HepG2 (cell line): ENCODE measurements at regions not wholly inside any gene's neighbourhood (a gene's known extent, or its start where the extent isn't known, plus 50 kb on each side); places are given as distances from the start of the nearest gene placed in this dataset.

Experiments
- ATAC-seq: fragments of 200-7000 bp; cut with Tn5 transposase; 3 replicates; pipeline ENCODE4 v1.9.1; 2020; ENCODE audit warnings: mild to moderate bottlenecking, moderate library complexity
- BruUV-seq: library from RNA; stranded (reverse); fragments of 400-500 nt; replicated peaks from 2 replicates; lab custom pipeline; 2021; lab: Mats Ljungman, UMichigan
- CTCF ChIA-PET: fragments of 300-600 bp; formaldehyde crosslinking; extraction: SDS; loops from one replicate; lab custom pipeline; 2021; ENCODE audit warnings: low total read pairs, inconsistent platforms, low intra/inter-chr PET ratio; lab: Yijun Ruan, JAX
- POLR2A ChIA-PET: fragments of 350-600 bp; sonication (Branson Sonifier 250); formaldehyde crosslinking; loops from one replicate; lab custom pipeline; 2020; ENCODE audit warnings: antibody characterized with exemption, inconsistent platforms; lab: Yijun Ruan, JAX
- DNase-seq: peaks from one replicate; pipeline ENCODE4 v3.0.0-alpha.2; 2015; ENCODE audit warnings: low spot score
- FAIRE-seq: peaks from 3 replicates; lab custom pipeline; 2011; peaks lifted over from hg19 to GRCh38; lab: Jason Lieb, UNC
- H2AFZ ChIP-seq: one replicate; pipeline ENCODE4 v1.6.1; 2011; ENCODE audit warnings: low read length, inconsistent platforms
- H3K27ac ChIP-seq: fragments of 300-600 bp; 3 replicates; pipeline ENCODE4 v1.8.0; 2011; ENCODE audit warnings: mixed run types, mild to moderate bottlenecking, mixed read lengths, low read length, inconsistent platforms; ENCODE audit not compliant: insufficient read depth; ENCODE audit errors: extremely low read length
- H3K27me3 ChIP-seq, 2 experiments: fragments of 200-600 bp in 1 of 2; 2 replicates in 1 of 2; 3 replicates in 1 of 2; pipeline versions ENCODE4 v1.6.0 to v1.8.0; 2011; ENCODE audit warnings: low read length in 2 of 2, mild to moderate bottlenecking in 2 of 2, moderate library complexity in 2 of 2, inconsistent platforms in 1 of 2; ENCODE audit not compliant: insufficient read depth in 2 of 2, control insufficient read depth in 1 of 2
- H3K36me3 ChIP-seq, 2 experiments: fragments of 200-600 bp in 1 of 2; replicated peaks in 1 of 2; 2 replicates in 1 of 2; 3 replicates in 1 of 2; pipeline versions ENCODE4 v1.5.1 to v1.8.0; 2011; ENCODE audit warnings: low read length in 2 of 2, inconsistent platforms in 1 of 2; ENCODE audit not compliant: insufficient read depth in 2 of 2, control insufficient read depth in 1 of 2
- H3K4me1 ChIP-seq: 2 replicates; pipeline ENCODE4 v1.5.1; 2012; ENCODE audit warnings: low read length, inconsistent platforms; ENCODE audit not compliant: insufficient read depth
- H3K4me2 ChIP-seq: 2 replicates; pipeline ENCODE4 v1.6.0; 2011; ENCODE audit warnings: low read depth, low read length, inconsistent platforms
- H3K4me3 ChIP-seq, 3 experiments: fragments of 200-600 bp in 1 of 3; sonication (generic), shearing (Covaris generic) in 1 of 3; replicated peaks in 1 of 3; 2 replicates each; pipeline ENCODE4 v1.5.1; 2011 to 2016; ENCODE audit warnings: low read length in 3 of 3, inconsistent platforms in 2 of 3, low read depth in 2 of 3, mild to moderate bottlenecking in 2 of 3, control low read depth in 1 of 3, mixed read lengths in 1 of 3; ENCODE audit not compliant: insufficient read depth in 1 of 3
- H3K79me2 ChIP-seq: one replicate; pipeline ENCODE4 v1.6.1; 2011; ENCODE audit warnings: low read length, inconsistent platforms; ENCODE audit not compliant: insufficient read depth
- H3K9ac ChIP-seq: 2 replicates; pipeline ENCODE4 v1.6.0; 2011; ENCODE audit warnings: mild to moderate bottlenecking, low read depth, low read length, inconsistent platforms; ENCODE audit not compliant: insufficient read depth
- H3K9me3 ChIP-seq: 2 replicates; pipeline ENCODE4 v1.5.1; 2012; ENCODE audit warnings: mild to moderate bottlenecking, low read length
- H4K20me1 ChIP-seq: 2 replicates; pipeline ENCODE4 v1.6.0; 2011; ENCODE audit warnings: inconsistent platforms, mild to moderate bottlenecking, low read length, moderate library complexity; ENCODE audit not compliant: insufficient read depth
- CERS6 ChIP-seq: sonication (generic); formaldehyde crosslinking; IDR thresholded peaks from 2 replicates; pipeline ENCODE4 v1.5.0; 2020; ENCODE audit warnings: missing genetic modification reagents
- ETV5 ChIP-seq: IDR thresholded peaks from 2 replicates; pipeline ENCODE4 v1.6.1; 2018; ENCODE audit warnings: missing biosample characterization, missing genetic modification reagents, inconsistent platforms, borderline replicate concordance
- FOXK1 ChIP-seq: sonication (generic); formaldehyde crosslinking; IDR thresholded peaks from 2 replicates; pipeline ENCODE4 v1.4.0; 2020; ENCODE audit warnings: low read depth, missing genetic modification reagents, borderline replicate concordance
- IRX3 ChIP-seq: sonication (generic); formaldehyde crosslinking; IDR thresholded peaks from 2 replicates; pipeline ENCODE4 v1.8.1; 2023; ENCODE audit warnings: mild to moderate bottlenecking, low read depth, missing genetic modification reagents, borderline replicate concordance
- JARID2 ChIP-seq: sonication (generic); formaldehyde crosslinking; IDR thresholded peaks from 2 replicates; pipeline ENCODE4 v1.8.1; 2023; ENCODE audit warnings: missing genetic modification reagents, inconsistent platforms; ENCODE audit not compliant: insufficient replicate concordance
- MED8 ChIP-seq: sonication (generic); formaldehyde crosslinking; IDR thresholded peaks from 2 replicates; pipeline ENCODE4 v1.8.1; 2023; ENCODE audit warnings: mild to moderate bottlenecking, missing genetic modification reagents; ENCODE audit not compliant: insufficient replicate concordance
- RFXANK ChIP-seq: IDR thresholded peaks from 2 replicates; pipeline ENCODE4 v1.6.1; 2016
- TBX3 ChIP-seq: fragments of 450-650 bp; IDR thresholded peaks from 2 replicates; pipeline ENCODE4 v1.6.1; 2017; ENCODE audit warnings: antibody characterized with exemption, mild to moderate bottlenecking, inconsistent platforms, borderline replicate concordance
- WIZ ChIP-seq: sonication (generic); formaldehyde crosslinking; IDR thresholded peaks from 2 replicates; pipeline ENCODE4 v1.5.1; 2020; ENCODE audit warnings: mild to moderate bottlenecking, missing genetic modification reagents
- ZBTB7B ChIP-seq: sonication (generic); formaldehyde crosslinking; IDR thresholded peaks from 2 replicates; pipeline ENCODE4 v1.4.0; 2020; ENCODE audit warnings: missing genetic modification reagents
- ZBTB8A ChIP-seq: sonication (generic); formaldehyde crosslinking; IDR thresholded peaks from 2 replicates; pipeline ENCODE4 v1.4.0; 2020; ENCODE audit warnings: mild to moderate bottlenecking, low read depth, missing genetic modification reagents, borderline replicate concordance
- ZNF263 ChIP-seq: sonication (generic); formaldehyde crosslinking; IDR thresholded peaks from 2 replicates; pipeline ENCODE4 v1.4.0; 2020; ENCODE audit warnings: missing genetic modification reagents
- ZNF543 ChIP-seq: sonication (generic); formaldehyde crosslinking; IDR thresholded peaks from 2 replicates; pipeline ENCODE4 v1.4.0; 2020; ENCODE audit warnings: mild to moderate bottlenecking, missing genetic modification reagents
- ZNF567 ChIP-seq: sonication (generic); formaldehyde crosslinking; IDR thresholded peaks from 2 replicates; pipeline ENCODE4 v1.8.1; 2023; ENCODE audit warnings: mild to moderate bottlenecking, missing genetic modification reagents, borderline replicate concordance
- ZNF839 ChIP-seq: sonication (generic); formaldehyde crosslinking; IDR thresholded peaks from 2 replicates; pipeline ENCODE4 v1.4.0; 2020; ENCODE audit warnings: missing genetic modification reagents, mild to moderate bottlenecking, borderline replicate concordance
- WGBS: methylation state at CpG from one replicate; pipeline ENCODE4 v1.1.6; 2017; ENCODE audit warnings: low lambda C conversion rate; 5-methylcytosine and 5-hydroxymethylcytosine counted together
- in situ Hi-C: cut with HindIII; loops from 2 replicates; pipeline ENCODE4 v1.10.0; 2017; ENCODE audit warnings: low pct_unique_long_range_greater_than_20kb; ENCODE audit not compliant: extremely low pct_ligation_motif_present
- intact Hi-C: fragments of 100-400 bp; cut with micrococcal nuclease; formaldehyde crosslinking; loops from one replicate; pipeline ENCODE4 v1.10.0; 2022; ENCODE audit not compliant: unreplicated experiment
- TF ChIP-seq, protein P1 (sequence below): sonication (generic); formaldehyde crosslinking; IDR thresholded peaks from 2 replicates; pipeline ENCODE4 v1.5.0; 2020; ENCODE audit warnings: mild to moderate bottlenecking, missing genetic modification reagents, borderline replicate concordance

- FAIRE-seq (no peak), DNase-seq (no peak), ATAC-seq (no peak)
- H3K4me3 ChIP-seq, result no peak overlapping the region
- H3K79me2 ChIP-seq, result no peaks in the 10 kb centered on the region
- no TSS peak for BruUV-seq
- ChIA-PET CTCF (no interaction called here), POLR2A (no interaction called here)
- no peaks in the 10 kb centered on the region for H3K27me3 ChIP-seq
- in situ Hi-C loops (no loop called here), intact Hi-C loops (no loop called here)
- H3K36me3 ChIP-seq, result no peaks in the 10 kb centered on the region
- no peaks in the 10 kb centered on the region for H3K4me1 ChIP-seq
- no peak overlapping the region for H3K4me2 ChIP-seq
- no peak for TF ChIP-seq WIZ
- no peak for TF ChIP-seq ZBTB7B (CRISPR knock-in tag)
- TF ChIP-seq FOXK1 (CRISPR knock-in tag), result no peak
- no peak for TF ChIP-seq ZBTB8A
- no peak for TF ChIP-seq CERS6 (CRISPR knock-in tag)
- TF ChIP-seq ZNF543, result no peak
- TF ChIP-seq RFXANK (CRISPR knock-in tag), result no peak
- no peak for TF ChIP-seq JARID2
- no peak for TF ChIP-seq ZNF839 (CRISPR knock-in tag)
- no peak for TF ChIP-seq MED8
- TF ChIP-seq IRX3 (CRISPR knock-in tag), result no peak
- no peak for TF ChIP-seq TBX3
- no peak for TF ChIP-seq ZNF567 (CRISPR knock-in tag)
- TF ChIP-seq, protein P1, sequence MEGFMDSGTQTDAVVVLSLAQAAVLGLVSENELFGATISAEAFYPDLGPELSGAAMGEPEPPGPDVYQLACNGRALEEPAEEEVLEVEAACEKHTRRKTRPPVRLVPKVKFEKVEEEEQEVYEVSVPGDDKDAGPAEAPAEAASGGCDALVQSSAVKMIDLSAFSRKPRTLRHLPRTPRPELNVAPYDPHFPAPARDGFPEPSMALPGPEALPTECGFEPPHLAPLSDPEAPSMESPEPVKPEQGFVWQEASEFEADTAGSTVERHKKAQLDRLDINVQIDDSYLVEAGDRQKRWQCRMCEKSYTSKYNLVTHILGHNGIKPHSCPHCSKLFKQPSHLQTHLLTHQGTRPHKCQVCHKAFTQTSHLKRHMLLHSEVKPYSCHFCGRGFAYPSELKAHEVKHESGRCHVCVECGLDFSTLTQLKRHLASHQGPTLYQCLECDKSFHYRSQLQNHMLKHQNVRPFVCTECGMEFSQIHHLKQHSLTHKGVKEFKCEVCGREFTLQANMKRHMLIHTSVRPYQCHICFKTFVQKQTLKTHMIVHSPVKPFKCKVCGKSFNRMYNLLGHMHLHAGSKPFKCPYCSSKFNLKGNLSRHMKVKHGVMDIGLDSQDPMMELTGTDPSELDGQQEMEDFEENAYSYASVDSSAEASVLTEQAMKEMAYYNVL (CRISPR knock-in tag), result no peak
- no peak for TF ChIP-seq ZNF263 (CRISPR knock-in tag)
- no peak for TF ChIP-seq ETV5
- H3K9me3 ChIP-seq, result peaks cover 42% of the 10 kb centered on the region
- H3K9ac ChIP-seq, result no peak overlapping the region
- 33% methylated on average over 15 of the region's 19 CpGs for WGBS
- no peak overlapping the region for H3K27ac ChIP-seq
- no peaks in the 10 kb centered on the region for H4K20me1 ChIP-seq
- H2AFZ ChIP-seq, result no peak overlapping the region
Measured at GRCh38 chr5:12805165-12805698, 901.0 kb upstream of the CTNND2 start.
